ENCODE measurements at regions not wholly inside any gene's neighbourhood (a gene's known extent, or its start where the extent isn't known, plus 50 kb on each side); places are given as distances from the start of the nearest gene placed in this dataset.

DNA sequence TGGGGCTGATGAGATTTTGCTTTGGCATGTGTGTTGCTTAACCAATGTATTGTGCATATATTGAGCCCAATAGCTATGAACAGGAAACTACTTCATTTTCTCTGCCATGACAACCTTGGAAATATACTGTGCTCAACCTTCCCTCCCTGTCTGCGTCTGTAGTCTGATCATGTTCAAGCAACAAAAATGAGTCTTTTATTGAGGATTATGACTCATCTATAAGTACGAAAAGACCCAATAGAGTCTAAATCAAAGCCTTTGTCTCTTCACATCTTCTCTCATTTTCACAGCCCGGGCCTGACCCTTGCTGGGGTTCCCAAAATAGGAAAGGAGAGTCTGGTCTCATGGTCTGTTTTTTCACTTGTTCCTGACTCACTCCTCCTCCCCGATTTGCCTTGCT, 158.2 kb downstream of the CAND1 start:
- DNase-seq (ENCODE audit: low read depth) = no peak

GRCh38 chr12:67428431-67428830, 159.3 kb downstream of the CAND1 start:
- DNase-seq (ENCODE audit: low read depth) = no peak

GRCh38 chr12:67430708-67431335, 161.7 kb downstream of the CAND1 start:
- no peak for DNase-seq (ENCODE audit: low read depth)

DNA sequence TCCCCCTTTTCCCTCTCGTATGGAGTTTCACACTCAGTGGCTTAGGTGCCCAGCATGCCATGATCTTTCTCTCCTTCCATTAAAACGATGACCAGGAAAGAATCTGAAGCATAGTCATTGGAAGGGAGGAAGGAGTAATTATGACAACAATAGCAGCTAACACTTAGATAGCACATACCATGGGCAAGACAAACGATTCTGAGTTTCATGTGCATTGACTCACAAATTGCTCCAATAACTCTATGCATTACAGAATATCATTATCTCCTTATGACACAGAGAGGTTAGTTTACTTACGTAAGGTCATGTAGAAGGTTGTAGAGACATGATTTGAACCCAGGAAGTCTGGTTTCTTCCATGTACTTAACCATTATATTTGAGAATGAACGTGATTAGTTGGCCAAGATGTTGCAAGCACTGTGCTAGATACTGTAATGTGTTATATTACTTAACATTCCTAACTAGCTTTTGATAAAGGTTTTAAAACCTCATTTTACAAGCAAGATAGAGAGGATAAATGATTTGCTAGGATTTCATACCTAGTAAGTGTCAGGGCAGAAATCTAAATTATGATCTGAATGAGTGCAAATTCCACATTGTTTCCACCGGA, 162.4 kb downstream of the CAND1 start:
- DNase-seq (ENCODE audit: low read depth) = peak; percentile 52

GRCh38 chr12:67433385-67434175, 164.4 kb downstream of the CAND1 start:
- DNase-seq (ENCODE audit: low read depth) = peak; percentile 39

DNA sequence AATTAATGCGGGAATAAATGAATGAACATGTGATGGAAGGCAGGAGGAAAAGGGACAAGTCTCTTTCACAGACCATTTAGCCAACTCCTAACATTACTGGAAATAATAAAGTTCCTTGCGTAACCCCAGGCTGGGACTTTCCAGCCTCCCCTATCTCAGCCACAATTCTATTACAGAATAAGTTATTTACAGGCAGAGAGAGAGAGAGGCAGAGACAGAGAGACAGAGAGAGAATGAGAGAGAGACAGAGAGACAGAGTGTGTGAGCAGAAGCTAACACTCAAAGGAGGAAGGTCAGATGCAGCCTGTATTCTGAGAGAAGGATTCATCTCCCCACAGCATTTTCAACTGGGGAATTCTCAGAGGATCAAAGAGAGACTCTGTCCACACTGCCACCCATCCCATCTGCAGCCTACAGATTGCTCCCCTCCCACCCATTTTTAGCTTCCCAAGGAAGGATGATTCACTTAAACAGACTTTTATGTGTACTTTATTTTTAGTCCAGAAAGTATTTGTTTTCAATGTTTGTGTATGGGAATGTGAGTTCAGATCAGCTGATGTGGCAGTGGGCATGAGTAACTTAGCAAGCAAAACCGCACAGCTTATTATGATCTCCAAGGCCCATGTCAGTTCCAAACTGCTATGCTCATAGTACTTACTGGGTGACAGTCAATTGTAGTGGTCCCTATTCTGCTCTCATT, 165.7 kb downstream of the CAND1 start:
- DNase-seq (ENCODE audit: low read depth) = peak; percentile 98

GRCh38 chr12:67436230-67436629, 167.1 kb downstream of the CAND1 start:
- DNase-seq (ENCODE audit: low read depth) = peak; percentile 49

DNA sequence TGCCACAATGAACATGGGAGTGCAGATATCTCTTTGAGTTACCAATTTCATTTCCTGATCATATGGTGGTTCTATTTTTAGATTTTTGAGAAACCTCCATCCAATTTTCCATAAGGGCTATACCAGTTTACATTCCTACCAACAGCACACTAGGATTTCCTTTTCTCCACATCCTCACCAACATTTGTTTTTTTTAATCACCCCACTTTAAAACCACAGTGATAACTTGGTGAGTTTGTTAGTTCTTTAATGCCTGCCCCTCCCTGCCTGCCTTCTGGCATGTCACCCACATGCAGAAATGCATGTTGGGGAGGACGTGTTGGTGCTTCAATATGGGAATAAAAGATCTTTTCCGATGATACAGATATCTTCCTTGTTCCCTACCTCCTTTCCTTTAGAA, 167.9 kb downstream of the CAND1 start:
- DNase-seq (ENCODE audit: low read depth) = no peak

DNA sequence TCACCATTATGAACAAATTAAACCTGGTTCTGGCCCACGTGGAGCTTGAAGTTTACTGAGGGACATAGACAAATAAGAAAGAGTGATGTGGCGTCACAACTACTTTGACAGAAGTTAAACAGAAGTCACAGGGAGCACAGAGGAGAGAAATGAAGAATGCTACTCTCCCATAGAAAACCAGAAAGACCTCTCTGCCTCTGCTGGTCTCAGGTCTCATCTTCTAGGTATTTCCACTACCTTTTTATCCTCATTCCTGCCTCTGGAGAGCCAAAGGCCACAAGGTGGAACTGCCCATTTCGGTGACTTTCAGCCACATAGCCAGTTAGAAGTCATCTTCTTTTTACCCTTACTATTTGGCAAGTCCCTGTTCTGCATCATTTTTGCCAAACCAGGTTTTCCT, 170.5 kb downstream of the CAND1 start:
- no peak for DNase-seq (ENCODE audit: low read depth)

GRCh38 chr12:67441736-67442346, 172.7 kb downstream of the CAND1 start:
- peak; percentile 71 for DNase-seq (ENCODE audit: low read depth)

- DNase-seq (ENCODE audit: low read depth) = no peak
These were observed 173.2 kb downstream of the CAND1 start for GRCh38 chr12:67442347-67442841.

DNA sequence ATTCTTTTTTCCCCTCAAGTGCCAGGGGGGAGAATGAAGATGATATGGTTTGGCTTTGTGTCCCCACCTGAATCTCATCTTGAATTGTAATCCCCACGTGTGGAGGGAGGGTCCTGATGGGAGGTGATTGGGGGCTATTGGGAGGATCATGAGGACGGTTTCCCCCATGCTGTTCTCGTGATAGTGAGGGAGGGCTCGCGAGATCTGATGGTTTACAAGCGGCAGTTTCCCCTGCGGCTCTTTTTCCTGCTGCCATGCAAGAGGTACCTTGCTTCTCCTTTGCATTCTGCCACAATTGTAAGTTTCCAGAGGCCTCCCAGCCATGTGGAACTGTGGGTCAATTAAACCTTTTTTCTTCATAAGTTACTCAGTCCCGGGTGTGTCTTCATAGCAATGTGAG, 173.7 kb downstream of the CAND1 start:
- DNase-seq (ENCODE audit: low read depth) = no peak

GRCh38 chr12:67444542-67444941, 175.4 kb downstream of the CAND1 start:
- DNase-seq (ENCODE audit: low read depth) = no peak

- no peak for DNase-seq (ENCODE audit: low read depth)
These were observed 177.6 kb downstream of the CAND1 start for GRCh38 chr12:67446716-67447115.

DNA sequence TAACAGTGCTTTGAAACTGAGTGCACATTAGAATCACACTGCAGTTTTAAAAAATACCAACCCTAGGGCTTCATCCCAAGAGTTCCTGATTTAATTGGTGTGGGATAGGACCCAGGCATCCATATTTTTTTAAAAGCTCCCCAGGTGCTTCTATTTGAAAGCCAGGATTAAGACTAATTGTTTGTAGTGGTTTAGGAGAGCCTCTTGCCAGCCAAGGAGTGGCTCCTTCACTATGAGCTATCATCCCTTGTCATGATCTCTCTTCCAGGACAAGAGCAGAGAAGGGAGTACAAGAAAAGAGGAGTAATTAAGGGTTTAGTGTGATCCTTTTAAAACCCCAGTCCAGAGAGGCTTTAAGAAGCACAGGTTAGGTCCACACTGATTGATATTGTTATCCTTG, 178.0 kb downstream of the CAND1 start:
- DNase-seq (ENCODE audit: low read depth) = no peak

GRCh38 chr12:67449591-67450052, 180.5 kb downstream of the CAND1 start:
- DNase-seq (ENCODE audit: low read depth) = no peak

DNA sequence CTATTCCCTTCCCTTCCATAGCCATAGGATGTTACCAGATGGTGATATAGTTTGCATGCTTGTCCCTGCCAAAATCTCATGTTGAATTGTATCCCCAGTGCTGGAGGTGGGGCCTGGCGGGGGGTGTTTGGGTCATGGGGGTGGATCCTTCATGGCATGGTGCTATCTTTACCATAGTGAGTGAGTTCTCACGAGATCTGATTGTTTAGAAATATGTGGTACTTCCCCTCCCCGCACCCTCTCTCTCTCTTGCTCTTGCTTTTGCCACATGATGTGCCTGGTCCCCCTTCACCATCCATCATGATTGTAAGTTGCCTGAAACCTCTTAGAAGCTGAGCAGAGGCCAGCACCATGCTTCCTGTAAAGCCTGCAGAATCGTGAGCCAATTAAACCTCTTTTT, 181.3 kb downstream of the CAND1 start:
- DNase-seq (ENCODE audit: low read depth) = no peak

DNA sequence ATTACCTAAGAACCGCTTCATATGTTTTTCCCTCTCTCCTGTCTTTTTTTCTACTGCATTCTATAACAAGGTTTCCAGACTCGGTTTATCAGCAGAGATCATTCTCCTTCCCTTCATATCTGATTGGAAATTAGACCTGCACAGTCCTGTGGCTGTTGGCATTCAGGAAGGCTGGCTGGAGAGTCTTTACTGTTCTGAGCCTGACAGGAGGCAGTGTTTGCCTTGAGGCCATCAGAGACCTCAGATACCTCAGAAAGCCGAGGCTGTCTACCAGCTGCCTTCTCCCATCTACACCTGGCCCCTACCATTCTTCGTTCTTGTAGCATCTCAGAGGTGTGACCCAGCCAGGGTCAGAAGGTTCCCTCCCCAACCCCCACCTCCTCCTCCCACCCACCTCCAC, 182.0 kb downstream of the CAND1 start:
- DNase-seq (ENCODE audit: low read depth) = no peak

DNA sequence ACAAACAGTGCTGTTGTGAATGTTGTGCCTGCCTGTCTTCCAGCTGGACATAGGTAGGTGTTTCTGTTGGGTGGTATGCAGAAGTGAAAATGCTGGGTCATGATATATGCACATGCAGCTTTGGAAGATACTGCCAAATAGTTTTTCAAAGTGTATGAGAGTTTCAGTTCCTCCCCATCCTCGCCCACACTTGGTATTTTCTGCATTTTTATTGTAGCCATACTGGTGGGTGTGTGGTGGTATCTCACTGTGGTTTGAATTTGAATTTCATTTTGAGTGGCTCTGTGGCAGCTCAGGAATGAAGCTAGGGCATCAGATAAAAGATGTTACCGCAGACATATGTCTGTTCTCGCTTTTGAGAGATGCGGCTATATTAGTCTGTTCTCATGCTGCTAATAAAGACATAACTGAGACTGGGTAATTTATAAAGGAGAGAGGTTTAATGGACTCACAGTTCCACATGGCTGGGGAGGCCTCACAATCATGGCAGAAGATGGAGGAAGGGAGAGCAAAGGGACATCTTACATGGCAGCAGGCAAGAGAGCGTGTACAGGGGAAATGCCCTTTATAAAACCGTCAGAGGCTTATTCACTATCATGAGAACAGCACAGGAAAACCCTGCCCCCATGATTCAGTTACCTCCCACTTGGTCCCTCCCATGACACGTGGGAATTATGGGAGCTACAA, 183.1 kb downstream of the CAND1 start:
- DNase-seq (ENCODE audit: low read depth) = no peak

GRCh38 chr12:67453191-67453590, 184.0 kb downstream of the CAND1 start:
- no peak for DNase-seq (ENCODE audit: low read depth)

GRCh38 chr12:67455236-67455635, 186.1 kb downstream of the CAND1 start:
- DNase-seq (ENCODE audit: low read depth) = no peak
